SH-SY5Y (cell line): ENCODE measurements at regions not wholly inside any gene's neighbourhood (a gene's known extent, or its start where the extent isn't known, plus 50 kb on each side); places are given as distances from the start of the nearest gene placed in this dataset.

Experiments
- GATA2 ChIP-seq: IDR thresholded peaks from 2 replicates; pipeline ENCODE4 v1.6.1; 2011; ENCODE audit warnings: mild to moderate bottlenecking, low read depth, low read length
- GATA3 ChIP-seq: IDR thresholded peaks from 2 replicates; pipeline ENCODE4 v1.6.1; 2011; ENCODE audit warnings: low read depth, mild to moderate bottlenecking, low read length, moderate library complexity

DNA sequence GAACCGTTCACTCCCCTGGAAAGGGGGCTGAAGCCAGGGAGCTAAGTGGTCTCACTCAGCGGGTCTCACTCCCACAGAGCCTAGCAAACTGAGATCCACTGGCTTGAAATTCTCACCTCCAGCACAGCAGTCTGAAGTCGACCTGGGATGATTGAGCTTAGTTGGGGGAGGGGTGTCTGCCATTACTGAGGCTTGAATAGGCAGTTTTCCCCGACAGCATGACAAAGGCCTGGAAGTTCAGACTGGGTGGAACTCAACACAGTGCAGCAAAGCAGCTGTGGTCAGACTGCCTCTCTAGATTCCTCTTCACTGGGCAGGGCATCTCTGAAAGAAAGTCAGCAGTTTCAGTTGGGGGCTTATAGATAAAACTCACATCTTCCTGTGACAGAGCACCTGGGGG is 292.5 kb downstream of the NUP35 start:
- TF ChIP-seq GATA2 (no peak), GATA3 (no peak)
